Ramos (cell line): ENCODE measurements at regions not wholly inside any gene's neighbourhood (a gene's known extent, or its start where the extent isn't known, plus 50 kb on each side); places are given as distances from the start of the nearest gene placed in this dataset.
"Not testable (repeated sequence)": the region's sequence is repeated elsewhere in the genome, so short reads cannot be mapped to it uniquely, and the experiment has no call there.

ENCODE experiments used
- in situ Hi-C: fragments of 300-500 bp; cut with MboI; formaldehyde crosslinking; loops from one replicate; pipeline ENCODE4 v1.14.3; 2022; ENCODE audit warnings: low sequenced_read_pairs; ENCODE audit not compliant: unreplicated experiment

DNA sequence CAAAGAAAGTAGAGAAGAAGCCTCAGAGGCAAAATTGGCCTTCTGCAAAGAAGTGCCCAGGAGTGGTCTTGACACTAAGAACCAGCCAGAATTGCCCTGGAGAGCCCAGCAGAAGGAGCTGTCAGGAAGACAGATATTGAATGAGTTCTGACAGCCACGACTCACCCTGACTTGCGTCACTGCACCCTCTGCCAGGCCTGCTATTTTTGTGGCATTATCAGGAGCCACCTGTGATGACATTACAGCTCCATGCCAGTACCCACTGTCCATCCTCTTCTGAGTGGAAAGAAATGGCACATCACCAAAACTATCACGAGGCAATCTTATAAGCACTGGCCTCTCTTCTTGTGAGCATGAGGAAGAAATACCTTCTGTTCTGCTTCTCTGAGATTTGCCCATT, 67.7 kb downstream of the SMIM20 start:
- in situ Hi-C loops = loop anchor here (5.0 kb wide), 1 partner anchor 124 kb away; no protein-coding TSS in a partner anchor

- in situ Hi-C loops = loop anchor here (5.0 kb wide), 1 partner anchor 126 kb away; no protein-coding TSS in a partner anchor
Measured at GRCh38 chr4:25982962-25983361, 68.9 kb downstream of the SMIM20 start.

DNA sequence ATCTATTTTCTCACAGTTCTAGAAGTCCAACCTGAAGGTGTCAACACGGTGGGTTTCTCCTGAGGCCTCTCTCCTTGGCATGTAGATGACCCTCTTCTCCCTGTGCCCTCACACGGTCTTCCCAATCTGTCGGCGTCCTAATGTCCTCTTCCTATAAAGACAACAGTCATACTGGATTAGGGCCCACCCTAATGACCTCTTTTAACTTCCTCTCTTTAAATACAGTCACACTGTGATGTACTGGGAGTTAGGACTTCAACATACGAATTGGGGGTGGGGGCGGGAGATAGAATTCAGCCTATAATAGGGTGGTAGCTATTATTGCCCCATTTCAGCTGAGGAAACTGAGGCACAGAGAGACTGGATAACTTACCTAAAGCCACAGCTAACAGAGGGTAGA, 70.2 kb downstream of the SMIM20 start:
- in situ Hi-C loops = loop anchor here (5.0 kb wide), 1 partner anchor 127 kb away; no protein-coding TSS in a partner anchor

DNA sequence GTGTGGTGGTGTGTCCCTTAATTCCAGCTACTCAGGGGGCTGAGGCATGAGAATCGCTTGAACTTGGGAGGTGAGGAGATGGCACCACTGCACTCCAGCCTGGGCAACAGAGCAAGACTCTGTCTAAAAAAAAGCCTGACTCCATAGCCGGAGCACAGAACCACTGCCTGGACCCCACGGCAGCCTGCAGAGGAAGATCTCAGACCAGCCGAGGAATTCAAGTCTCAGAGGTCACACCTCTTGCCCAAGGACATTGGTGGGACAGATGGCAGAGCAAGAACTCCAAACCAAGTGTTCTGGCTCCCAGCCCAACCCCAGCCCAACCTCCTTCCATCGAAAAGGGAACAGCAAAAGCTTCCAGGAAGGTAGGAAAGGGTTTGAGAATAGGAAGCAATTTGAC, 70.8 kb downstream of the SMIM20 start:
- in situ Hi-C loops = loop anchor here (5.0 kb wide), 1 partner anchor 127 kb away; no protein-coding TSS in a partner anchor

DNA sequence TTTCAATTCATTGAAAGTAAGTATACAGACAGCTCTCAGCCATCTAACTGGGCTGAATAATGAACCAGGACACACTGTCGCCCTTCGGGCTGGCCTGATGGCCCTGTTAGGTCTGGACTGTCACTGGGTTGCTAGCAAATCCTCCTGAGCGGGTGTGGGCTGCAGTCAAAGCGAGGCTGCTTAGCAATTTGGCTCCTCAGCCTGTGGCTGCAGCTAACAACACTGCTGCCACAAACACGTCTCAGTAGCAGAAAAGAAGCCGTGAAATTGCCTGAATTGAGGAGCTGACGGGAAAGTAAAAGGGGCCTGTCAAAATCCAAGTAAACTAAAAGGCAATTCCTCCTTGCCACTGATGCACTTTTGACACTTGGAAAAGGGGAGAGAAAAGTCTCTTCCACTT, 72.8 kb downstream of the SMIM20 start:
- in situ Hi-C loops = no loop called here

- in situ Hi-C loops = no loop called here
Measured at GRCh38 chr4:25991340-25991739, 77.3 kb downstream of the SMIM20 start.

- in situ Hi-C loops = no loop called here
Measured at GRCh38 chr4:25993395-25994185, 79.6 kb downstream of the SMIM20 start.

GRCh38 chr4:25994577-25994976, 80.6 kb downstream of the SMIM20 start:
- in situ Hi-C loops = not testable (repeated sequence)

DNA sequence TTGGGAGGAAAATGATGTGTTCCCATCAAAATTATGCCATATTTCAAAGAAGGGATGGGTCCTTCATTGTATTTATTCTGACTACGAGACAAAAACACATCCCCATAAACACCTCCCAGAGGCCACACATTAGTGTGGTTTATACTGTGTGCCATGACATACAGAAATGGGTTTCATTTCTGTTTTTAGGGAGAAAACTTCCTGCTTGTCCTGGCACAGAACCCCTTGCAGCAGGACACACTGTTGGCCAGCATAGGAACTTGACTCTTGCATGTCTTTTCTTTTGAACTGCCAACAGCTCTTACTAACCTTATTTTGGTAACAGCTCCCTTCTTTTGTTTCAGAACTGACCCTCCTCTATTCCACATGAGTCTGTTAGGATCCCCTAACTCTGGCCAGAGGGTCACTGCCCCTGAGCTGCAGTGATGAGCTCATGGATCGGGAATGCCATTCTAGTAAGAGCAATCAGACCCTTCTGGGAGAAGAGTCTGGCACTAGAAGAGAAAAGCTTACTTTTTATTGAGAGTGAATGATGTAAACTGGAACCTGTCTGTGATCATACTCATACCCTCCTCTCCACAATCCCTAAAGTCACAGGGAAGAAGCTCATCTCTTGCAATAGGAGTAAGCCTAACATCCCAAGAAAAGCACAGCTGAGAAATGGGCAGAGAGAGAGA, 86.4 kb downstream of the SMIM20 start:
- in situ Hi-C loops = no loop called here

GRCh38 chr4:26001413-26001812, 87.4 kb downstream of the SMIM20 start:
- in situ Hi-C loops = no loop called here

- in situ Hi-C loops = no loop called here
Measured at GRCh38 chr4:26001816-26002215, 87.8 kb downstream of the SMIM20 start.

- in situ Hi-C loops = no loop called here
Measured at GRCh38 chr4:26003056-26003455, 89.0 kb downstream of the SMIM20 start.

GRCh38 chr4:26004290-26004689, 90.3 kb downstream of the SMIM20 start:
- in situ Hi-C loops = no loop called here

DNA sequence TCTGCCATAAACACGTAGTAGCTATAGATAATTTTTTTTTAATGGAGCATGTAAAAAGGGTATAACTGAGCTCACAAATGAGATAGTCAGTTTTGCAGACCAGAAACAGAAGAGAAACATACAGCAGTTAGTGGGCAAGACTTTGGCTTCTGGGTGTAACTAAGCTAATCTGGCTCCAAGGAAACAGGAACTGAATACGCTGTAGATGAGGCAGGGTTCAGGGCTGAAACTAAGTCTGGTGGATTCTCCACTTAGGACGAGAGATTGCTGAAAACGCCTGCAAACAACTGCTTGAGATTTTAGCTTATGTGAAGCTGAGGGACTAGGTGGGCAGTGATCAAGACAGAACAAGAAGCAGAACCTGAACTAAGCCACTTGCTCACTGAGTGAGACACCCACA, 91.7 kb downstream of the SMIM20 start:
- in situ Hi-C loops = no loop called here

GRCh38 chr4:26008737-26009136, 94.7 kb downstream of the SMIM20 start:
- in situ Hi-C loops = no loop called here

DNA sequence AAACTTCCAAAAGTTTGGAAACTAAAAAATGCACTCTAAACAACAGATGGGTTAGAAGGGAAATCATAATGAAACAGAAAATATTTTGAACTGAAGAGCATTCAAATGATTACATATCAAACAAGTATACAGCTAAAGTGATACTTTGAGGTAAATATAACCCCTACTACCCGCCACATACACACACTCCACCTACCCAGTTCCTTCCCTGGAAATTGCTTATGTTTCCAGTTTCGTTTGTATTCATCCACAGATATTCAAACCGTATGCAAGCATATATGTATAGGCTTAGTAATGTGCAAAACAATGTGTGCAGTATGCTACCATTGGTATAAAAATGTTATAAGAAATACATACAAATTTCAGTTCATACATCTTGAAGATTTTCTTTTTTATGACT, 95.5 kb downstream of the SMIM20 start:
- in situ Hi-C loops = no loop called here

GRCh38 chr4:26010304-26010703, 96.3 kb downstream of the SMIM20 start:
- in situ Hi-C loops = no loop called here

- in situ Hi-C loops = no loop called here
Measured at GRCh38 chr4:26013629-26014028, 99.6 kb downstream of the SMIM20 start.

DNA sequence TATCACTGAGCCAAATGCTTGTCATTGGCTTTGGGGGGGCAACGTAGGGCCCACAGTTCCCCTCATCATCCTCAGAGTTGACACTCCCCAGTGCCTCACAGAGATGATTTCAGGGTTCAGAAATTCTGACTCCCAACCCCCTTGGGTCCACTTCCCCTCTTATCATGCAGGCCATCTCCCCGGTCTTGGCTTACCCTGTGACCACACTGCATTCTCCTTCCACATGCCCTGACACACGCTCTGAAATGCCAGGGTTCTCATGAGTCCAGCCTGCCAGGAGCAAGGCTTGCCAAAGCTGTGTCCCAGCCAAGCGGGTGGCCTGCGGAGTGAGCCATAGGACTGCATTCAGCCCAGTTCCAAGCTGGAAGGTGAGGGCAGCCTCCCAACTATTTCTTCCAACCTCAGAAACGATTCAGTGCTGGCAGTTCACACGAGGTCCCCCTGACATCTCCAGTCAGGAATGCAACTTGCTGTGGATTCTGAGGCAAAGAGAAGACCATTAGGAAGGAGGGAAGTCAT, 101.2 kb downstream of the SMIM20 start:
- in situ Hi-C loops = no loop called here

DNA sequence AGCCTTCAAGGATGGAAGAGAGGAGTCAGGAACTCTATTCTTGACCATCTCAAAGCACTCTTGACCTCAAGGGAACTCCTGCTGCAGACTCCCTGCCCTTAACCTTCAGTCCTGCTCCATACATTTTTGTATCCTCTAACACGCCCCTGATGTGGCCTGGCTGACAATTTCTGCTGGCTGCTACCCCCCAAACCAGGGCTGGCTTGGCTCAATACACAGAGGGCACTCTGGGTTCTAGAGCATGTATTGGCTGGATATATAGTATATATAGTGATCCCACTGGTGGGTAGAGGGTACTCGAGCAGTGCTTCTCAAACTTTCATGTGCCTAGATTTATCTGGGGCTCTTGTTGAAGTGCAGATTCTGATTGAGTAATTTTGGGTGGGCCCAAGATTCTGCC, 101.9 kb downstream of the SMIM20 start:
- in situ Hi-C loops = no loop called here

GRCh38 chr4:26017531-26017930, 103.5 kb downstream of the SMIM20 start:
- in situ Hi-C loops = no loop called here
